Large intestine (tissue), 3 donors: ENCODE measurements at regions not wholly inside any gene's neighbourhood (a gene's known extent, or its start where the extent isn't known, plus 50 kb on each side); places are given as distances from the start of the nearest gene placed in this dataset.

Experiments
- DNase-seq, 2 donors: peaks; one replicate each; pipeline versions ENCODE4 v3.0.0 to v3.0.0-alpha.2; 2013
- H3K27ac ChIP-seq: one replicate; pipeline ENCODE4 v1.5.1; 2013; ENCODE audit warnings: low read length
- H3K27me3 ChIP-seq: 2 replicates; pipeline ENCODE4 v1.6.1; 2013; ENCODE audit warnings: low read length; ENCODE audit not compliant: control insufficient read depth, insufficient read depth
- H3K36me3 ChIP-seq: 2 replicates; pipeline ENCODE4 v1.6.1; 2013; ENCODE audit warnings: low read length; ENCODE audit not compliant: control insufficient read depth, insufficient read depth
- H3K4me1 ChIP-seq: one replicate; pipeline ENCODE4 v1.6.1; 2013; ENCODE audit warnings: low read length; ENCODE audit not compliant: control insufficient read depth, insufficient read depth
- H3K4me3 ChIP-seq: one replicate; pipeline ENCODE4 v1.5.1; 2013; ENCODE audit warnings: low read length
- H3K9me3 ChIP-seq: one replicate; pipeline ENCODE4 v1.6.1; 2013; ENCODE audit warnings: mild to moderate bottlenecking, low read depth, low read length, moderate library complexity; ENCODE audit not compliant: control insufficient read depth
- WGBS: methylation state at CpG from one replicate; pipeline ENCODE4 v1.1.5; 2013; ENCODE audit warnings: low lambda C conversion rate; ENCODE audit not compliant: insufficient coverage; 5-methylcytosine and 5-hydroxymethylcytosine counted together

GRCh38 chr7:21198921-21199320 is 229.0 kb upstream of the SP4 start:
- no CpG with 5 or more reads among the region's 1 CpG for WGBS
- Histone ChIP-seq H3K27me3 (peaks cover 2% of the 10 kb centered on the region), H3K9me3 (no peaks in the 10 kb centered on the region), H3K27ac (no peak overlapping the region), H3K4me3 (no peak overlapping the region), H3K36me3 (no peaks in the 10 kb centered on the region), H3K4me1 (no peaks in the 10 kb centered on the region)
- DNase-seq: no peak

DNA sequence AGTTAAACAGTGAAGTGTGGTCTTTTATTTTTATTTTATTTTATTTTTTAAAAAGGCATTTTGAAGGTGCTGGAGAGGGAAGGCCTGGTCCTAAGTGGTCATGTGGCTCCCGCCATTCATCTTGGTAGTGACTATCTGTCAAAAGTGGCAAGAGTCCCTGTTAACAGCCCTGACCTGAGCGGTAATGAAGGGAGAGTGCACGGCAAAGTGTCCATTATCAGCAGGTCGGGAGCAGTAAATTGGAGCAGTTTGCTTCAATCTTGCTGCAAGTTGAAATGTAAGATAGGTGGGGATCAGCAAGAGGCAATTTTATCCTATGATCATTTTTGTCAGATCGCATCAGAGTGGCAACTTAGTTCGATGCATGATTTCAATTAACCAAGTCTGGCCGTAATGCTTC is 227.4 kb upstream of the SP4 start:
- WGBS: no CpG with 5 or more reads among the region's 7 CpGs
- Histone ChIP-seq H3K9me3 (no peaks in the 10 kb centered on the region), H3K27me3 (peaks cover 2% of the 10 kb centered on the region), H3K27ac (no peak overlapping the region), H3K4me3 (no peak overlapping the region), H3K36me3 (no peaks in the 10 kb centered on the region), H3K4me1 (no peaks in the 10 kb centered on the region)
- DNase-seq: no peak

GRCh38 chr7:21214657-21215056 is 213.2 kb upstream of the SP4 start:
- Histone ChIP-seq H3K36me3 (no peaks in the 10 kb centered on the region), H3K4me1 (no peaks in the 10 kb centered on the region), H3K27ac (no peak overlapping the region), H3K27me3 (no peaks in the 10 kb centered on the region), H3K9me3 (no peaks in the 10 kb centered on the region), H3K4me3 (no peak overlapping the region)
- WGBS: no CpG with 5 or more reads among the region's 1 CpG
- DNase-seq: no peak

DNA sequence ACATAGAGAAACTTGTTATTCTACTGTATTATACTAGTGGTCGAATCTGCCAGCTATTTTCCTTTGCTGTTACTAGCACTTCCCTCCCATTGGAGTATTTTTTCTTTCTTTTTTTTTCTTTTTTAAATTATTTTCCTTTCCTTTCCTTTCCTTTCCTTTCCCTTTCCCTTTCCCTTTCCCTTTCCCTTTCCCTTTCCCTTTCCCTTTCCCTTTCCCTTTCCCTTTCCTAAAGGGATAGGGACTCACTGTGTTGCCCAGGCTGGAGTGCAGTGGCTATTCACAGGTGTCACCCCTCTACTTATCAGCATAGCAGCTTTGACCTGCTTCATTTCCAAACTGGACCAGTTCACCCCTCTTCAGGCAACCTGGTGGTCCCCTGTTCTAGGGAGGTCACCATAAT is 212.6 kb upstream of the SP4 start:
- Histone ChIP-seq H3K27me3 (no peaks in the 10 kb centered on the region), H3K36me3 (no peaks in the 10 kb centered on the region), H3K4me3 (no peak overlapping the region), H3K27ac (no peak overlapping the region), H3K4me1 (no peaks in the 10 kb centered on the region), H3K9me3 (no peaks in the 10 kb centered on the region)
- DNase-seq: no peak
- WGBS: 80% methylated on average over 1 of the region's 1 CpG

DNA sequence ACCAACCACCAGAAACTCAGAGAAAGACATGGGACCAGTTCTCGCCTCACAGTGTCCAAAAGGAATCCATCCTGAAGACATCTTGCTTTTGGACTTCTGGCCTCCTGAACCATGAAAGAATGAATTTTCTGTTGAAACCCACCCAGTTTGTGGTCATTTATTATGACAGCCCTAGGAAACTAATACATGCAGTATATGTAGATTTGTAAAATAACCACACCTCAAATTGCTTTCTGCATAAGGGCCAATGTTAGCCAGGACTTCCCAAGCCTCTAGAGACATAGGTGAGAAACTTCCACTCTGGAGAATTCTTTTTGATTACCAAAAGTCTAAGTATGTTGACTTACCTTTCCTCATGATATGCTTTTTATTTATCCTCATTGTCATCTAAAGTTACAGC is 210.5 kb upstream of the SP4 start:
- no CpG with 5 or more reads among the region's 1 CpG for WGBS
- Histone ChIP-seq H3K4me3 (no peak overlapping the region), H3K27ac (no peak overlapping the region), H3K36me3 (no peaks in the 10 kb centered on the region), H3K27me3 (no peaks in the 10 kb centered on the region), H3K4me1 (no peaks in the 10 kb centered on the region), H3K9me3 (no peaks in the 10 kb centered on the region)
- DNase-seq: no peak

DNA sequence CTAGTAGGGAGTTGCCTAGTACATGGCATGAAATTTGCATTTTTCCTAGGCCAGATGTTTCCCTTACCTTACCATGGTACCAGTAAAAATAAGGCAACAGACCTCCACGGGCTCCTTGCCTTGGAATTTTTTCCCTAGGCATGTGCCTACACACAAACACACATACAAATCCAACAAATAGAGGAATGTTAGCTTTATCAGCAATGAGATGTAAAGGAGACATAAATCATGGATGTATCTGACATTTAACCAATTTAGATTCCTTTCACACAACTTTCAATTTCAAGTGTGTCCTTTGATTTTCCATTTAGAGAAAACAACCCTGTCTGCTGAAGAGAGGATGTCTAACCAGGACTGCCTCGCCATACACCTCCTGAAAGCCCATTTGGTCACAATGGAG is 209.7 kb upstream of the SP4 start:
- Histone ChIP-seq H3K27me3 (no peaks in the 10 kb centered on the region), H3K4me1 (no peaks in the 10 kb centered on the region), H3K36me3 (no peaks in the 10 kb centered on the region), H3K27ac (no peak overlapping the region), H3K9me3 (no peaks in the 10 kb centered on the region), H3K4me3 (no peak overlapping the region)
- no CpG with 5 or more reads among the region's 2 CpGs for WGBS
- DNase-seq: no peak

DNA sequence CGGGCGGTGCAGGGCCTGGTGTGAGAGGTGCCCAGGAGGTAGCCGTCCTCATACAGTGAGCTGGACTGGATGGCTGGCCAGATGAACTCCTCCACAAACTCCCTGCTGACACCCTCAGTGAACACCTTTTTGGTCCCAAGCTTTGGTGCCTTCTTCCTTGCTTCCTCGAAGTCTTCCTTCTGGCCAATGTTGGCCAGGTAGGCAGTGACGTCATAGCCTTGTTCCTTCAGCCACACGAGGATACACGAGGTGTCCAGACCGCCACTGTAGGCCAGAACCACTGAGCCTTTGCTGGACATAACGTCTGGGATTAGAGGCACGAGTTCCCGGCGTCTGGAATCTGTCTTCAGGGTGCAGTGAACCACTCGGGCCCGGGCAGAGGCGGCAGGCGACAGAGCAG is 206.8 kb upstream of the SP4 start:
- no peak overlapping the region for H3K27ac ChIP-seq
- H3K36me3 ChIP-seq: no peaks in the 10 kb centered on the region
- no peak for DNase-seq
- no peaks in the 10 kb centered on the region for H3K27me3 ChIP-seq
- H3K4me3 ChIP-seq: no peak overlapping the region
- H3K4me1 ChIP-seq: no peaks in the 10 kb centered on the region
- no peaks in the 10 kb centered on the region for H3K9me3 ChIP-seq
- WGBS: no CpG with 5 or more reads among the region's 16 CpGs

GRCh38 chr7:21238400-21239116 is 189.3 kb upstream of the SP4 start:
- peak; percentile 35 to 58 for DNase-seq
- H3K4me1 ChIP-seq: no peaks in the 10 kb centered on the region

GRCh38 chr7:21243265-21243664 is 184.6 kb upstream of the SP4 start:
- H3K27me3 ChIP-seq: peaks cover 2% of the 10 kb centered on the region
- DNase-seq: no peak
- no peak overlapping the region for H3K4me3 ChIP-seq
- no CpG with 5 or more reads among the region's 3 CpGs for WGBS
- H3K27ac ChIP-seq: no peak overlapping the region
- no peaks in the 10 kb centered on the region for H3K4me1 ChIP-seq
- H3K9me3 ChIP-seq: no peaks in the 10 kb centered on the region
- no peaks in the 10 kb centered on the region for H3K36me3 ChIP-seq

More at GRCh38 chr7:21238400-21239116, 189.3 kb upstream of the SP4 start:
- Histone ChIP-seq H3K9me3 (no peaks in the 10 kb centered on the region), H3K4me3 (no peak overlapping the region), H3K27ac (no peak overlapping the region), H3K36me3 (no peaks in the 10 kb centered on the region), H3K27me3 (peaks cover 7% of the 10 kb centered on the region)
- 67% methylated on average over 1 of the region's 5 CpGs for WGBS

DNA sequence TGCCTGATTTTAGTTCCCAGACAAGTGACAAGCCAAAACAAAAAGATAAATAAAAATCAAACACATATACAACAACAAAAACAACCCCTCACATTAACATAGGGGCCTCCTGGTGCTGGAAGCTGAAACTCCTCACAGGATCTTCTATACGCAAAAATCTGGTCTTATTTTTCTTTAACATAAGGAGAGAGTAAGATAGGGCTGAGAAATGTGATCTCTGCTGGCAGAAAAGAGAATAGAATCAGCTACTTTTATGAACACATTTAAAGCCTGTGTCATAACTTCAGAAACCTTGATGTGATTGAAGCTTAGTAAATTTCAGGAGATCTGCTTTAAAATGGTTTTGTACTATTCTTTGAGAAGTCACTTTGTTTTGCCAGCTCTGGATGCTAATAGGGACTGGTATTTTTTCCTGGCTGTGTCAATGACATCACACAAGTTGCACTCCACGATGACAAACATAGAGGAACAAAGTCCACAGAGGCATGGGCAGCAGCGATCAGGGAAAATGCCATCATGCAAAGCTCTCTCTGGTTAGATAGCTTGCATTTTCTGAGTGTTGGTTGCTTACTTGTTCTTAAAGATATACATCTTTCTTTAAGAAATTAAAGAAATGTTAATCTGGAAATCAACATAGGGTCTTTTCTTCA is 176.6 kb upstream of the SP4 start:
- DNase-seq: peak; percentile 44 to 66
- H3K27ac ChIP-seq: no peak overlapping the region
- 0% methylated on average over 1 of the region's 3 CpGs for WGBS

More for the DNA sequence above, 176.6 kb upstream of the SP4 start:
- Histone ChIP-seq H3K27me3 (peaks cover 38% of the 10 kb centered on the region), H3K36me3 (no peaks in the 10 kb centered on the region), H3K4me1 (no peaks in the 10 kb centered on the region), H3K4me3 (no peak overlapping the region), H3K9me3 (no peaks in the 10 kb centered on the region)
